ENCODE measurements at regions not wholly inside any gene's neighbourhood (a gene's known extent, or its start where the extent isn't known, plus 50 kb on each side); places are given as distances from the start of the nearest gene placed in this dataset.

DNA sequence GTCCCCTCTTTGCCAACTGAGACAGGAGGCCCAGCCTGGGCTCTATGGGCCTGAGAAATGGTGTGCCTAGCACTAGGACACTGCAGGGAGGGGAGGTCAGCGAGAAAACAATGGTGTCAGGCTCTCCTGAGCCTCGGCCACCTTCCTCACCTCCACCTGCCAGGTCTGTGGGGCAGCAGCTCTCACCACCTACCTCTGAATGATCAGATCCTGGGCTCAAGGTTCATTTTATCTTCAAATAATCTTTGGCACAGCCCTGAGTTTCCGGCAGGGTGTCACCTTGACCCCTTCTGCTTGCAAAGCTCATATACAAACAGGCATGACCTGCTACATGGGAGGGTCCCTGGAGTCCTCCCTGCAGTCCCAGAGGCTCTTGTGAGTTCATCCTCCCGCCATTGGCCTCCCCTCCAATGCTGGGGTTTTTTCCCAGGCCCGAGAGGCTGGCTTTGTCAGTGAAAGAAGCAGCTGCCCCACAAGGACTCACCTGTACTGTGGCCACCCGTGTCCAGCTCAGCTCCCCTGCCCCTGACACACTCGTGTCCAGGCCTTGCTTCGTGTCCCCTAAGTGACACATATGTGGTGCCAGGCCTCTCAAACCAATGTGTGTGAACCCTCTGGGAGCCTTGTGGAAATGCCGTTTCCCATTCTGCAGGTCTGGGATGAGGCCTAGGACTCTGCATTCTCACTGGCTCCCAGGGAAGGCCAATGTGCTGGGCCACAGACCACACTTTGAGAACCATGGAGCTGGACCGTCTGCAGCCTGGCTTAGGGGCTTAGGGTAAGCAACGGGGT, 176.8 kb upstream of the CIBAR2 start:
- TF ChIP-seq, protein P1, sequence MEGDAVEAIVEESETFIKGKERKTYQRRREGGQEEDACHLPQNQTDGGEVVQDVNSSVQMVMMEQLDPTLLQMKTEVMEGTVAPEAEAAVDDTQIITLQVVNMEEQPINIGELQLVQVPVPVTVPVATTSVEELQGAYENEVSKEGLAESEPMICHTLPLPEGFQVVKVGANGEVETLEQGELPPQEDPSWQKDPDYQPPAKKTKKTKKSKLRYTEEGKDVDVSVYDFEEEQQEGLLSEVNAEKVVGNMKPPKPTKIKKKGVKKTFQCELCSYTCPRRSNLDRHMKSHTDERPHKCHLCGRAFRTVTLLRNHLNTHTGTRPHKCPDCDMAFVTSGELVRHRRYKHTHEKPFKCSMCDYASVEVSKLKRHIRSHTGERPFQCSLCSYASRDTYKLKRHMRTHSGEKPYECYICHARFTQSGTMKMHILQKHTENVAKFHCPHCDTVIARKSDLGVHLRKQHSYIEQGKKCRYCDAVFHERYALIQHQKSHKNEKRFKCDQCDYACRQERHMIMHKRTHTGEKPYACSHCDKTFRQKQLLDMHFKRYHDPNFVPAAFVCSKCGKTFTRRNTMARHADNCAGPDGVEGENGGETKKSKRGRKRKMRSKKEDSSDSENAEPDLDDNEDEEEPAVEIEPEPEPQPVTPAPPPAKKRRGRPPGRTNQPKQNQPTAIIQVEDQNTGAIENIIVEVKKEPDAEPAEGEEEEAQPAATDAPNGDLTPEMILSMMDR (IDR thresholded peaks at IDR 0.05; ENCODE audit: low read depth, low read length), result no peak
- no peak for TF ChIP-seq EZH2phosphoT487 (IDR thresholded peaks at IDR 0.05; ENCODE audit: low read depth)
